NCI-H2171 (cell line): ENCODE measurements at regions not wholly inside any gene's neighbourhood (a gene's known extent, or its start where the extent isn't known, plus 50 kb on each side); places are given as distances from the start of the nearest gene placed in this dataset.

Experiments used
- DNase-seq: peaks from one replicate; lab custom pipeline; 2025; lab: John Stamatoyannopoulos, UW

GRCh38 chr10:84053626-84054025 is 85.7 kb upstream of the GHITM start:
- no peak for DNase-seq

DNA sequence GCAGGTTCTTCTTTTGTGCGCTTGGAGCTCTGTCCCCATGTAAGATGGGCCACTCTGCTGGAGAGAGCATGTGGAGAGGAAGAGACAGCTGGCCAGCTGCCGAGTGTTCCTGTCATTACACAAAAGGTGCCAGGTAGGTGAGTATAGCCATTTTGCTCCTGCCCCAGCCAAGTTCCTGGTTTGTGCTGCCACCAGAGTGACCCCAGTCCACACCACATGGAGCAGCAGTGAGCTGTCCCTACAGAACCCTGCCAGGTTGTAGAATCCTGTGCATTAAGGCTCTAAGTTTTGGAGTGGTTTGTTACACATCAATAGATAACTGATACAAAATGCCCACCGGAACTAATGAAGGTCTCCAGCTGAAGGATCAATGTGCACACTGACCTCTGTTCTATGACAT is 84.6 kb upstream of the GHITM start:
- DNase-seq, result no peak

DNA sequence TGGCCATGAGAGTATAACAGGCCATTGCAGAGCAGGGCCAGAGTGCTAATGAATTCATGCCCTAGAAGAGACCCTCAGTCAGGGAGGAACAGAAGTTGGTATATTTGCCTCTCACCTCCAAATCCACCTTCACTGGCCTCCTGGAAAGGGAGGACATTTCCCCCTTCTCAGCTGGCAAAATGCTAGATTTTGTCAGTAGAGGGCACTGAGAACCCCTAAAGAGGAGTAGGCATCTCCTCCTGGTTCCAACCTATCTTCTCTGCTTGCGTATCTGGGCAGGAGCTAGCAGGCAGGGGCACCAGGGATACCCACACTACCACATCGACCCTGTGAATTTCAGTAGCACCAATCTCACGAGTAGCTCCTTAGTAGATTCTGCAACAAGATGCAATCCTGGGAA is 79.8 kb upstream of the GHITM start:
- no peak for DNase-seq

DNA sequence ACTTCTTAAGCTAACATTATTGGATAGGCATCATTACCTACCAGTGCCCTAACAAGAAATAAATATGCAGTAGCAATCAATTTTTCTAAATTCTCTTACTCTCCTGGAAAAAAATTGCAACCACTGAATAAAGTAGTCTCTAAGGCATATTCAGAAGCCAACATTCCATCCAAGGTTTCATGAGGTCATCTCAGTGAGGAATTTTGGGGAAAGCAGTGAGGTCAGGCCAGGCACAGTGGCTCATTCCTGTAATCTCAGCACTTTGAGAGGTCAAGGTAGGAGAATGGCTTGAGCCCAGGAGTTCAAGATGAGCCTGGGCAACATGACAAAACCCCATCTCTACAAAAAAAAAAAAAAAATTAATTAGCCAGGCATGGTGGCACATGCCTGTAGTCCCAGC is 75.9 kb upstream of the GHITM start:
- no peak for DNase-seq

DNA sequence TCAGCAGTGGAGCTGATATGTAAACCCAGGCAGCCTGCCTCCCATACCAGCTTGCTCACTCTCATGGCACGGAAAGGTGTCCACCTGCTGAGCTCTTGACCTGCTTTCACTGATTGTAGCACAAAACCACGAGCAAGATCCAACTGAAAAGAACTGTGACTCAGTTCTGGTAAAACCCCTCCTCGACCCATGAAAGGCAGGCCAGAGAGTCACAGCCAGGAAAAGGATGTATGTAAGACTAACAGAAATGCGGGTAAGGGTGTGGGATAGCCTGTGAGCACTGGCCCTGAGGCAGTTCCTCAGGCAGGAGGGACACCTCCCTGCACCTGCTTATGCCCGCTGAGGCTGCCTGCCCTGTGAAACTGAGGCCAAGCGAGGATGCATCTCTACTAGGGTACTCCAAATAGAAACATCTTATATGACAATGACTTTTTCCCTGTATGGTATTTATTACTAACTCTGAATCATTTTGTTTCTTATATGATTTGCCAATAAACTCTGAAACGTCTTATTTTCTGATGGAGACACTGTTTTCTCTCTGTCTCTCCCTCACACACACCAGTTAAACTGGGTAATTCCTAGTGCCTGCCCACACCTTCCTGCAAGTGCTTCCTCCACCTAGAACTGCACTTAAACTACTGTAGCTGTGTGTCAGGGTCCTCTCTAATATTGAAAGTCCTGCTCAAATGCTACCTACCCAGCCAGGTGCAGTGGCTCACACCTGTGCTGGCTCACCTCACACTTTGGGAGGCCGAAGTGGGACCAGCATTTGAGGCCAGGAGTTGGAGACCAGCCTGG is 73.3 kb upstream of the GHITM start:
- DNase-seq, result no peak

DNA sequence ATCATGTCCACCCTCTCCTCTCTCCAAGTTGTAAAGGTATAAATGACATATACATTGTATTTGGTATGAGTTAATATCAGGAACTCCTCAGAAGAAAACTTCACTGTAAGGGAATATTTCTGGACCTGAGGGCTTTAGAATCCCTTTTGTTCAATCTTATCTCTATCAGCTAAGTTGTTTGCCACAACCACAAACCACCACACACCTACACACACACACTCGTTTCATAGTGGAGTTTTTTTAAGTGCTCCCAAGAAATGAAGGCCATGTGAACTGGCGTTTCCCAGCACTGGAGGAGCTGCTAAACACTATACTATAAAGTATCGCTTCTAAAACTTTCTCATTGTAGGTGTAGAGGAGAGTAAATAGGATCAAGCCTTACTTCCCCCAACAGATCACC is 64.8 kb upstream of the GHITM start:
- no peak for DNase-seq

GRCh38 chr10:84075226-84076046 is 63.9 kb upstream of the GHITM start:
- DNase-seq, result no peak

DNA sequence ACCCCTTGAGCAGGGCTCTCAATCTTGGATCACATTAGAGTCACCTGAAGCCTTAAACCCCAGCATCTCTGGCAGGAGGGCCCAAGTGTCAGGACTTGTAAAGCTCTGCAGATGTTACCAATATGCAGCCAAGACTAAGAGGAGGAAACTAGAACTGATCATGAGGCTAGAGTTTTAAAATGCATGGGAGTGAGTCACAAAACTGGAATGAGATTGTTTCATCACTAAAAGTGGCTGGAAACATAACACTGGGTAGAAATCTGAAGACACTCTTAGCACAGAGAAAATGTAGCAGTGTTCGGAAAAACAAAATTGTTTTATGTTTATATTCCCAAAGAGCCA is 63.3 kb upstream of the GHITM start:
- no peak for DNase-seq

- DNase-seq, result no peak
These were observed 62.6 kb upstream of the GHITM start for GRCh38 chr10:84076540-84077195.

- no peak for DNase-seq
These were observed 61.5 kb upstream of the GHITM start for GRCh38 chr10:84077768-84078167.

GRCh38 chr10:84078771-84079170 is 60.5 kb upstream of the GHITM start:
- DNase-seq, result no peak

- DNase-seq, result no peak
These were observed 55.0 kb upstream of the GHITM start for GRCh38 chr10:84084342-84084741.

DNA sequence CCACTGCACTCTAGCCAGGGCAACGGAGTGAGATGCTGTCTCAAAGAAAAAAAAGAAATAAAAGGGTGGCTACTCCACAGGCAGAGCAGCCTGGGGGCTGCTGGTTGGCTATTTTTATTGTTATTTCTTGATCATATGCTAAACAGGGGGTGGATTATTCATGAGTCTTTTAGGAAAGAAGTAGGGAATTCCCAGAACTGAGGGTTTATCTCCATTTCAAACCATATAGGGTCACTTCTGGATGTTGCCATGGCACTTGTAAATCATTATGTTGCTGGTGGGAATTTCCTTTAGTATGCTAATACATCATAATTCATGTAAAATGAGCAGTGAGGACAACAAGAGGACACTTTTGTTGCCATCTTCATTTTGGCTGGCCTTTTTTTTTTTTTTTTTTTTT is 52.1 kb upstream of the GHITM start:
- no peak for DNase-seq

DNA sequence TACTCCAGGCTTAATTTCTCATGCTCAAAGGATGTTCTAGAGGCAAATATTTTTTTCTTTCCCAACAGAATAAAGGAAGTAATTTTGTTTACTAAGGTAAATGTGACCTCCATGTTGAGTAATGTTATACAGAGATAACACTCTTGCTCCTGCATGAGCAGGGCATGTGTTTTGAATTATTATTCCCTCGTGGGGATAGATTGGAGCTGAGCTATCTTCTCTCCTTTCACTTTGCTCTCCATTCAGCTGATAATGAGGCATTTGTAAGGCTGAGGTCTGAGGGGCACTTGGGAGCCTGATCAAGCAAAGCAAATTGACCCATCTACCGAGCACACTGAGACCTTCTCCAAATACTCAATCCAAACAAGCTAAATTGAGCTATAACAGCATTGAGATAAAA is 50.7 kb upstream of the GHITM start:
- no peak for DNase-seq

DNA sequence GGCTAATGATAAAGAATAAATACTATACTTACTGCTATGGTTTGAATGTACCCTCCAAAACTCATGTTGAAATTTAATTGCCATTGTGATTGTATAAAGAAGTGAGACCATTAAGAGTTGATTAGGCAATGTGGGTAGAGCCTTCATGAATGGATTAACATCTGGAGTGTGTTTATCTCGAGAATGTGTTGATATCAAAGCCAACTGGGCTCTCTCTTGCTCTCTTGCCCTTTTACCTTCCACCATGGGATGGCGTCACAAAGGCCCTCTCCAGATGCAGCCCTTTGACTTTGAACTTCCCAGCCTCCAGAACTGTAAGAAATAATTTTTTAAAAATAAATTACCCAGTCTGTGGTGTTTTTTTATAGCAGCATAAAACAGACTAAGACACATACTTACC is 50.1 kb upstream of the GHITM start:
- no peak for DNase-seq
